GM23338 (cell line): ENCODE measurements at regions not wholly inside any gene's neighbourhood (a gene's known extent, or its start where the extent isn't known, plus 50 kb on each side); places are given as distances from the start of the nearest gene placed in this dataset.

Experiments
- CREB1 ChIP-seq: fragments of 250-450 bp; sonication (Bioruptor Pico); IDR thresholded peaks from 2 replicates; pipeline ENCODE4 v1.5.0; 2020; ENCODE audit warnings: low read depth, mild to moderate bottlenecking, moderate library complexity
- CTCF ChIP-seq, 2 experiments: fragments of 200-600 bp in 1 of 2; sonication (generic) in 1 of 2; conservative IDR thresholded peaks; 2 replicates each; pipeline versions ENCODE4 v1.5.1 to v1.6.1; 2016 to 2017; ENCODE audit warnings: antibody characterized with exemption in 2 of 2, low read depth in 2 of 2, mild to moderate bottlenecking in 2 of 2, moderate library complexity in 1 of 2
- EZH2 ChIP-seq: fragments of 200-600 bp; sonication (generic); IDR thresholded peaks from one replicate; pipeline ENCODE4 v1.8.0; 2017; ENCODE audit warnings: antibody characterized with exemption, mild to moderate bottlenecking, low read depth; ENCODE audit not compliant: unreplicated experiment
- EZH2phosphoT487 ChIP-seq: fragments of 200-600 bp; sonication (generic); IDR thresholded peaks from one replicate; pipeline ENCODE4 v1.8.1; 2018; ENCODE audit warnings: antibody characterized with exemption; ENCODE audit not compliant: unreplicated experiment
- JUNB ChIP-seq: IDR thresholded peaks from one replicate; pipeline ENCODE4 v1.6.1; 2016; ENCODE audit warnings: antibody characterized with exemption; ENCODE audit not compliant: unreplicated experiment
- NANOG ChIP-seq: IDR thresholded peaks from 2 replicates; pipeline ENCODE4 v1.6.1; 2016; ENCODE audit warnings: antibody characterized with exemption, borderline replicate concordance
- POLR2AphosphoS5 ChIP-seq: IDR thresholded peaks from 2 replicates; pipeline ENCODE4 v1.6.1; 2016; ENCODE audit warnings: antibody characterized with exemption, low read depth
- REST ChIP-seq: IDR thresholded peaks from one replicate; pipeline ENCODE4 v1.6.1; 2018; ENCODE audit warnings: antibody characterized with exemption; ENCODE audit not compliant: unreplicated experiment
- STAT1 ChIP-seq: IDR thresholded peaks from one replicate; pipeline ENCODE4 v1.6.1; 2016; ENCODE audit warnings: antibody characterized with exemption; ENCODE audit not compliant: unreplicated experiment
- ZNF114 ChIP-seq: fragments of 250-450 bp; sonication (Bioruptor Pico); IDR thresholded peaks from 2 replicates; pipeline ENCODE4 v1.5.0; 2020; ENCODE audit warnings: mild to moderate bottlenecking, moderate library complexity
- ZNF331 ChIP-seq: fragments of 250-450 bp; sonication (Bioruptor Pico); IDR thresholded peaks from 2 replicates; pipeline ENCODE4 v1.5.0; 2020; ENCODE audit warnings: low read depth, mild to moderate bottlenecking, moderate library complexity

GRCh38 chr3:102802819-102803420 lies 368.1 kb downstream of the ZPLD1 start:
- TF ChIP-seq CTCF (conservative IDR thresholded peaks at IDR 0.05; ENCODE audit: low read depth in 2 of 2) (no peak), EZH2 (no peak), CREB1 (CRISPR knock-in tag) (no peak), POLR2AphosphoS5 (no peak), STAT1 (no peak), REST (no peak), EZH2phosphoT487 (no peak), JUNB (no peak), NANOG (no peak), ZNF331 (CRISPR knock-in tag) (no peak), ZNF114 (CRISPR knock-in tag) (no peak)
